ENCODE measurements at regions not wholly inside any gene's neighbourhood (a gene's known extent, or its start where the extent isn't known, plus 50 kb on each side); places are given as distances from the start of the nearest gene placed in this dataset.

- FAIRE-seq (no peak), DNase-seq (ENCODE audit: low read depth, low spot score) (no peak)
- Histone ChIP-seq H3K9me3 (ENCODE audit: control insufficient read depth, low read depth, low read length) (peaks cover 6% of the 10 kb centered on the region), H3K4me1 (ENCODE audit: control insufficient read depth, extremely low read depth, insufficient read depth, low read length) (no peaks in the 10 kb centered on the region), H3K27ac (ENCODE audit: control insufficient read depth, insufficient read depth, low read length) (no peak overlapping the region), H3K4me3 (ENCODE audit: control insufficient read depth in 2 of 3, extremely low read depth in 1 of 3, insufficient read depth in 2 of 3, low read depth in 1 of 3, low read length in 3 of 3) (no peak overlapping the region), H2AFZ (ENCODE audit: control insufficient read depth, low read length) (no peak overlapping the region), H3K36me3 (ENCODE audit: control insufficient read depth in 2 of 2, extremely low read depth in 1 of 2, insufficient read depth in 2 of 2, low read length in 2 of 2) (no peaks in the 10 kb centered on the region), H3K79me2 (ENCODE audit: control insufficient read depth, insufficient read depth, low read length) (no peaks in the 10 kb centered on the region), H3K9me1 (ENCODE audit: control insufficient read depth, extremely low read depth, insufficient read depth, low read length) (no peaks in the 10 kb centered on the region), H3K4me2 (ENCODE audit: control insufficient read depth, extremely low read depth, insufficient read depth, low read depth, low read length) (no peak overlapping the region), H3K9ac (ENCODE audit: control insufficient read depth, extremely low read depth, insufficient read depth, low read length) (no peak overlapping the region), H4K20me1 (ENCODE audit: control insufficient read depth, extremely low read depth, insufficient read depth, low read length) (no peaks in the 10 kb centered on the region), H3K27me3 (ENCODE audit: control insufficient read depth, extremely low read depth, insufficient read depth, low read length) (no peaks in the 10 kb centered on the region)
- dilution Hi-C loops (cut with MboI; ENCODE audit: extremely low pct_ligation_motif_present, low sequenced_read_pairs): no loop called here
- TF ChIP-seq, protein P1, sequence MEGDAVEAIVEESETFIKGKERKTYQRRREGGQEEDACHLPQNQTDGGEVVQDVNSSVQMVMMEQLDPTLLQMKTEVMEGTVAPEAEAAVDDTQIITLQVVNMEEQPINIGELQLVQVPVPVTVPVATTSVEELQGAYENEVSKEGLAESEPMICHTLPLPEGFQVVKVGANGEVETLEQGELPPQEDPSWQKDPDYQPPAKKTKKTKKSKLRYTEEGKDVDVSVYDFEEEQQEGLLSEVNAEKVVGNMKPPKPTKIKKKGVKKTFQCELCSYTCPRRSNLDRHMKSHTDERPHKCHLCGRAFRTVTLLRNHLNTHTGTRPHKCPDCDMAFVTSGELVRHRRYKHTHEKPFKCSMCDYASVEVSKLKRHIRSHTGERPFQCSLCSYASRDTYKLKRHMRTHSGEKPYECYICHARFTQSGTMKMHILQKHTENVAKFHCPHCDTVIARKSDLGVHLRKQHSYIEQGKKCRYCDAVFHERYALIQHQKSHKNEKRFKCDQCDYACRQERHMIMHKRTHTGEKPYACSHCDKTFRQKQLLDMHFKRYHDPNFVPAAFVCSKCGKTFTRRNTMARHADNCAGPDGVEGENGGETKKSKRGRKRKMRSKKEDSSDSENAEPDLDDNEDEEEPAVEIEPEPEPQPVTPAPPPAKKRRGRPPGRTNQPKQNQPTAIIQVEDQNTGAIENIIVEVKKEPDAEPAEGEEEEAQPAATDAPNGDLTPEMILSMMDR (optimal IDR thresholded peaks at IDR 0.05 in 1 of 3, IDR thresholded peaks at IDR 0.05 in 1 of 3, conservative IDR thresholded peaks at IDR 0.05 in 1 of 3; ENCODE audit: extremely low read depth in 1 of 3, insufficient read depth in 2 of 3, low read length in 3 of 3): no peak
- no peak for TF ChIP-seq EZH2 (IDR thresholded peaks at IDR 0.05; ENCODE audit: low read length)
Observed at GRCh38 chr1:181172082-181172481, 83.6 kb downstream of the IER5 start.

DNA sequence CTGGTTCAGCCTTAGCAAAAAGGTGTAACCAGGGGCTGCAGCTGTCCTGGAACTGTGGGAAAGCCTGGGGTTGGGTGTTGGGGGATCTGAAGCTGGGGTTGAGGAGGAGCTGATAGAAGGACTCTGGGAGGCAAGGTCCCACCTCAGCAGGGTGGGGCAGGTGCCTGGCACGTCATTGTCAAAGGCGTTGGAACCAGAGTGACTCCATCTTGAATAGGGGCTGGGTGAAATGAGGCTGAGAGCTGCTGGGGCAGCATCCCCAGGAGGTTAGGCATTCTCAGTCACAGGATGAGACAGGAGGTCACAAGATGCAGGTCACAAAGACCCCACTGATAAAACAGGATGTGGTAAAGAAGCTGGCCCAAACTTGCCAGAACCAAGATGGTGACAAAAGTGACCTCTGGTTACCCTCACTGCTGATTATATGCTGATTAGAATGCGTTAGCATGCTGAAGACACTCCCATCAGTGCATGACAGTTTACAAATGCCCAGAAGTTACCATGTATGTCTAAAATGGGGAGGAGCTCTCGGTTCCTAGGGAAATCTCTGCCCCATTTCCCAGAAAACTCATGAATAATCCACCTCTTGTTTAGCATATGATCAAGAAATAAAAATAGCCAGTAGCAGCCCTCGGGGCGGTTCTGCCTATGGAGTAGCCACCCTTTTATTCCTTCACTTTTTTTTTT, 85.4 kb downstream of the IER5 start:
- dilution Hi-C loops (cut with MboI; ENCODE audit: extremely low pct_ligation_motif_present, low sequenced_read_pairs): no loop called here
- TF ChIP-seq, protein P1 (optimal IDR thresholded peaks at IDR 0.05 in 1 of 3, IDR thresholded peaks at IDR 0.05 in 1 of 3, conservative IDR thresholded peaks at IDR 0.05 in 1 of 3; ENCODE audit: extremely low read depth in 1 of 3, insufficient read depth in 2 of 3, low read length in 3 of 3): no peak
- no peak for TF ChIP-seq EZH2 (IDR thresholded peaks at IDR 0.05; ENCODE audit: low read length)
- DNase-seq (ENCODE audit: low read depth, low spot score): no peak
- H4K20me1 ChIP-seq (ENCODE audit: control insufficient read depth, extremely low read depth, insufficient read depth, low read length): no peaks in the 10 kb centered on the region
- H3K9ac ChIP-seq (ENCODE audit: control insufficient read depth, extremely low read depth, insufficient read depth, low read length): no peak overlapping the region
- no peak for FAIRE-seq
- no peak overlapping the region for H2AFZ ChIP-seq (ENCODE audit: control insufficient read depth, low read length)
- peaks cover 6% of the 10 kb centered on the region for H3K9me3 ChIP-seq (ENCODE audit: control insufficient read depth, low read depth, low read length)
- no peaks in the 10 kb centered on the region for H3K36me3 ChIP-seq (ENCODE audit: control insufficient read depth in 2 of 2, extremely low read depth in 1 of 2, insufficient read depth in 2 of 2, low read length in 2 of 2)
- no peaks in the 10 kb centered on the region for H3K79me2 ChIP-seq (ENCODE audit: control insufficient read depth, insufficient read depth, low read length)
- no peak overlapping the region for H3K4me2 ChIP-seq (ENCODE audit: control insufficient read depth, extremely low read depth, insufficient read depth, low read depth, low read length)
- H3K4me1 ChIP-seq (ENCODE audit: control insufficient read depth, extremely low read depth, insufficient read depth, low read length): no peaks in the 10 kb centered on the region
- H3K9me1 ChIP-seq (ENCODE audit: control insufficient read depth, extremely low read depth, insufficient read depth, low read length): no peaks in the 10 kb centered on the region
- H3K4me3 ChIP-seq (ENCODE audit: control insufficient read depth in 2 of 3, extremely low read depth in 1 of 3, insufficient read depth in 2 of 3, low read depth in 1 of 3, low read length in 3 of 3): no peak overlapping the region
- no peaks in the 10 kb centered on the region for H3K27me3 ChIP-seq (ENCODE audit: control insufficient read depth, extremely low read depth, insufficient read depth, low read length)
- H3K27ac ChIP-seq (ENCODE audit: control insufficient read depth, insufficient read depth, low read length): no peak overlapping the region
